SH-SY5Y (cell line): ENCODE measurements at regions not wholly inside any gene's neighbourhood (a gene's known extent, or its start where the extent isn't known, plus 50 kb on each side); places are given as distances from the start of the nearest gene placed in this dataset.

ENCODE experiments used
- GATA2 ChIP-seq: IDR thresholded peaks from 2 replicates; pipeline ENCODE4 v1.6.1; 2011; ENCODE audit warnings: mild to moderate bottlenecking, low read depth, low read length
- GATA3 ChIP-seq: IDR thresholded peaks from 2 replicates; pipeline ENCODE4 v1.6.1; 2011; ENCODE audit warnings: low read depth, mild to moderate bottlenecking, low read length, moderate library complexity

DNA sequence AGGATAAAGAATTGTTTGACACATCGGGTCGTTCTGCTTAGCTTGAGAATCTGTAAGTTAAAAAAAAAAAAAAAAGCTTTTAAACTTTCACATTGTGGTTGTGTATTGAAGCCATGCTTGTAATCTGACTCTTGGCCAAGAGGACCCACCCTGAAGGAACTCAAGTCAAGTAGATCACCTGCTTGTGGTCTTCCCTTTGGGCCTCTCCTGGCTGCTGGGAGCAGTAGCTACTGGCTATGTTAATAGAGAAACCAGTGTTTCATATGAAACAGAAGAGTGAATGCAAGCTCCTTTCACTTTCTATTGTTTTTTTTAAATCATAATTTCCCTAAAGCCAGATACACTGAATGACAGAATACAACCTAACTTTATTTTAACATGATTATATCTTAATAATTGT, 402.4 kb upstream of the NDST4 start:
- no peak for TF ChIP-seq GATA2
- TF ChIP-seq GATA3: no peak
